ENCODE measurements at regions not wholly inside any gene's neighbourhood (a gene's known extent, or its start where the extent isn't known, plus 50 kb on each side); places are given as distances from the start of the nearest gene placed in this dataset.

DNA sequence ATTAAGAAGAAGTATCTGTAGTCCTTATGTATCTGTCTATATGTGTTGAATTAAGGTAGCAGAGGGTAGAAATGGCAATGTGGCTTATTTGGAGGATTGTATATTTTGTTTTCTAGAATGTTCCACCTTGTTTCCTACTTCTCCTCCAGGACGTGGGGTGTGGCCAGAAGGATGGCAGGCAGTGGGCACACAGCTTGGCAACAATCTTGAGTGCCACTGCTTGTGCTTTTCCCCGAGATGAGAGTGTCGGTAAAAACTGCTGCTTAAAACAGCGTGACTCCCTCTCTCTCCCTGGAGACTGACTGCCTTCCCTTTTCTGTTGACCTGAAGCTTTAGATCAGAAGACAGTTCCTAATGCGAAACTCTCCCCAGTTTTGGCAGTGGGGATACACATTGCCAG, 61.2 kb downstream of the FAT3 start:
- TF ChIP-seq ZNF146 (CRISPR knock-in tag; IDR thresholded peaks at IDR 0.05; ENCODE audit: unreplicated experiment) (no peak), ZBTB7A (IDR thresholded peaks at IDR 0.05; ENCODE audit: borderline replicate concordance, control insufficient read depth, low read depth, low read length) (no peak)

Measured in K562 (cell line).